ENCODE measurements at regions not wholly inside any gene's neighbourhood (a gene's known extent, or its start where the extent isn't known, plus 50 kb on each side); places are given as distances from the start of the nearest gene placed in this dataset.
A peak's percentile ranks its signal among the peaks of the same experiment; 100 is the strongest.

DNA sequence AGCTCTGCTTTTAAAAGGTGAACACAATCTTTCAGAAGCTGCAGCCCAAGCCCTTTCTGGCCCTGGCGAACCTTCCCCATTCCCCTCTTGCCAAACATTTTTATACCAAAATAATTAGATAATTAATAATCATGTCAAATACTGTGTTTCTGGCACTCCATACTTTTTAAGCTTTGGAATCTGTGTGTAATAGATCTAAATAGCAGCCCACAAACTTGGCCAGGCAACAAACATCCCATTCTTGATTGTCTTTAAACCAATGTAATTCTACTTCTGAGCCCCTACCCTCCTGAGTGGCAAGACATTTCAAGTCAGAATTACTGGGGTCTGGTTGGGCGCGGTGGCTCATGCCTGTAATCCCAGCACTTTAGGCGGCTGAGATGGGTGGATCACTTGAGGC, 137.7 kb downstream of the NAV1 start:
- peak overlapping the region in 1 of 2 donors; percentile 62 for H3K9ac ChIP-seq (ENCODE audit: low read depth in 1 of 2, low read length in 2 of 2)
- no peaks in the 10 kb centered on the region for H3K27me3 ChIP-seq (ENCODE audit: control insufficient read depth in 2 of 2, insufficient read depth in 2 of 2, low read length in 2 of 2)
- H3K9me3 ChIP-seq (ENCODE audit: control insufficient read depth in 2 of 2, low read length in 2 of 2), result no peaks in the 10 kb centered on the region
- H3K4me3 ChIP-seq (ENCODE audit: low read length in 2 of 2), result no peak overlapping the region
- H3K4me1 ChIP-seq (ENCODE audit: control insufficient read depth in 2 of 2, insufficient read depth in 2 of 2, low read length in 2 of 2), result peaks cover 8 to 12% of the 10 kb centered on the region in 2 donors
- H3K27ac ChIP-seq (ENCODE audit: low read depth in 2 of 2, low read length in 2 of 2), result peak overlapping the region; percentile 34 to 68
- no peaks in the 10 kb centered on the region for H3K36me3 ChIP-seq (ENCODE audit: control insufficient read depth in 2 of 2, insufficient read depth in 2 of 2, low read length in 2 of 2)

- H3K27ac ChIP-seq (ENCODE audit: low read depth in 2 of 2, low read length in 2 of 2), result no peak overlapping the region
- H3K9me3 ChIP-seq (ENCODE audit: control insufficient read depth in 2 of 2, low read length in 2 of 2), result no peaks in the 10 kb centered on the region
- H3K27me3 ChIP-seq (ENCODE audit: control insufficient read depth in 2 of 2, insufficient read depth in 2 of 2, low read length in 2 of 2), result no peaks in the 10 kb centered on the region
- H3K9ac ChIP-seq (ENCODE audit: low read depth in 1 of 2, low read length in 2 of 2), result no peak overlapping the region
- H3K36me3 ChIP-seq (ENCODE audit: control insufficient read depth in 2 of 2, insufficient read depth in 2 of 2, low read length in 2 of 2), result no peaks in the 10 kb centered on the region
- H3K4me3 ChIP-seq (ENCODE audit: low read length in 2 of 2), result no peak overlapping the region
- H3K4me1 ChIP-seq (ENCODE audit: control insufficient read depth in 2 of 2, insufficient read depth in 2 of 2, low read length in 2 of 2), result peaks cover 8 to 12% of the 10 kb centered on the region in 2 donors
Observed at GRCh38 chr1:201678264-201679101, 139.6 kb downstream of the NAV1 start.

GRCh38 chr1:201681375-201681774, 142.4 kb downstream of the NAV1 start:
- H3K27ac ChIP-seq (ENCODE audit: low read depth in 2 of 2, low read length in 2 of 2), result no peak overlapping the region
- H3K4me3 ChIP-seq (ENCODE audit: low read length in 2 of 2), result no peak overlapping the region
- no peak overlapping the region for H3K9ac ChIP-seq (ENCODE audit: low read depth in 1 of 2, low read length in 2 of 2)
- H3K4me1 ChIP-seq (ENCODE audit: control insufficient read depth in 2 of 2, insufficient read depth in 2 of 2, low read length in 2 of 2), result peaks cover 3 to 5% of the 10 kb centered on the region in 2 donors
- no peaks in the 10 kb centered on the region for H3K27me3 ChIP-seq (ENCODE audit: control insufficient read depth in 2 of 2, insufficient read depth in 2 of 2, low read length in 2 of 2)
- no peaks in the 10 kb centered on the region for H3K9me3 ChIP-seq (ENCODE audit: control insufficient read depth in 2 of 2, low read length in 2 of 2)
- H3K36me3 ChIP-seq (ENCODE audit: control insufficient read depth in 2 of 2, insufficient read depth in 2 of 2, low read length in 2 of 2), result no peaks in the 10 kb centered on the region

- Histone ChIP-seq H3K4me1 (ENCODE audit: control insufficient read depth in 2 of 2, insufficient read depth in 2 of 2, low read length in 2 of 2) (peaks cover 11% of the 10 kb centered on the region in 2 donors), H3K27me3 (ENCODE audit: control insufficient read depth in 2 of 2, insufficient read depth in 2 of 2, low read length in 2 of 2) (no peaks in the 10 kb centered on the region), H3K36me3 (ENCODE audit: control insufficient read depth in 2 of 2, insufficient read depth in 2 of 2, low read length in 2 of 2) (no peaks in the 10 kb centered on the region), H3K9me3 (ENCODE audit: control insufficient read depth in 2 of 2, low read length in 2 of 2) (no peaks in the 10 kb centered on the region), H3K4me3 (ENCODE audit: low read length in 2 of 2) (no peak overlapping the region), H3K9ac (ENCODE audit: low read depth in 1 of 2, low read length in 2 of 2) (no peak overlapping the region), H3K27ac (ENCODE audit: low read depth in 2 of 2, low read length in 2 of 2) (no peak overlapping the region)
Observed at GRCh38 chr1:201682964-201683363, 144.0 kb downstream of the NAV1 start.

GRCh38 chr1:201683397-201683796, 144.5 kb downstream of the NAV1 start:
- H3K27ac ChIP-seq (ENCODE audit: low read depth in 2 of 2, low read length in 2 of 2), result no peak overlapping the region
- H3K9me3 ChIP-seq (ENCODE audit: control insufficient read depth in 2 of 2, low read length in 2 of 2), result no peaks in the 10 kb centered on the region
- no peak overlapping the region for H3K9ac ChIP-seq (ENCODE audit: low read depth in 1 of 2, low read length in 2 of 2)
- no peaks in the 10 kb centered on the region for H3K36me3 ChIP-seq (ENCODE audit: control insufficient read depth in 2 of 2, insufficient read depth in 2 of 2, low read length in 2 of 2)
- no peak overlapping the region for H3K4me3 ChIP-seq (ENCODE audit: low read length in 2 of 2)
- H3K4me1 ChIP-seq (ENCODE audit: control insufficient read depth in 2 of 2, insufficient read depth in 2 of 2, low read length in 2 of 2), result peaks cover 11% of the 10 kb centered on the region in 2 donors
- H3K27me3 ChIP-seq (ENCODE audit: control insufficient read depth in 2 of 2, insufficient read depth in 2 of 2, low read length in 2 of 2), result no peaks in the 10 kb centered on the region

- Histone ChIP-seq H3K4me3 (ENCODE audit: low read length in 2 of 2) (no peak overlapping the region), H3K4me1 (ENCODE audit: control insufficient read depth in 2 of 2, insufficient read depth in 2 of 2, low read length in 2 of 2) (peaks cover 11% of the 10 kb centered on the region in 2 donors), H3K27ac (ENCODE audit: low read depth in 2 of 2, low read length in 2 of 2) (no peak overlapping the region), H3K9me3 (ENCODE audit: control insufficient read depth in 2 of 2, low read length in 2 of 2) (no peaks in the 10 kb centered on the region), H3K36me3 (ENCODE audit: control insufficient read depth in 2 of 2, insufficient read depth in 2 of 2, low read length in 2 of 2) (no peaks in the 10 kb centered on the region), H3K9ac (ENCODE audit: low read depth in 1 of 2, low read length in 2 of 2) (no peak overlapping the region), H3K27me3 (ENCODE audit: control insufficient read depth in 2 of 2, insufficient read depth in 2 of 2, low read length in 2 of 2) (no peaks in the 10 kb centered on the region)
Observed at GRCh38 chr1:201685485-201685884, 143.5 kb upstream of the IPO9 start.

- Histone ChIP-seq H3K36me3 (ENCODE audit: control insufficient read depth in 2 of 2, insufficient read depth in 2 of 2, low read length in 2 of 2) (no peaks in the 10 kb centered on the region), H3K9ac (ENCODE audit: low read depth in 1 of 2, low read length in 2 of 2) (no peak overlapping the region)
Observed at GRCh38 chr1:201686714-201687455, 142.1 kb upstream of the IPO9 start.

GRCh38 chr1:201688514-201688913, 140.4 kb upstream of the IPO9 start:
- Histone ChIP-seq H3K27me3 (ENCODE audit: control insufficient read depth in 2 of 2, insufficient read depth in 2 of 2, low read length in 2 of 2) (no peaks in the 10 kb centered on the region), H3K9me3 (ENCODE audit: control insufficient read depth in 2 of 2, low read length in 2 of 2) (no peaks in the 10 kb centered on the region), H3K36me3 (ENCODE audit: control insufficient read depth in 2 of 2, insufficient read depth in 2 of 2, low read length in 2 of 2) (no peaks in the 10 kb centered on the region), H3K4me3 (ENCODE audit: low read length in 2 of 2) (no peak overlapping the region), H3K27ac (ENCODE audit: low read depth in 2 of 2, low read length in 2 of 2) (no peak overlapping the region), H3K4me1 (ENCODE audit: control insufficient read depth in 2 of 2, insufficient read depth in 2 of 2, low read length in 2 of 2) (peaks cover 16 to 21% of the 10 kb centered on the region in 2 donors), H3K9ac (ENCODE audit: low read depth in 1 of 2, low read length in 2 of 2) (no peak overlapping the region)

More at GRCh38 chr1:201686714-201687455, 142.1 kb upstream of the IPO9 start:
- H3K4me3 ChIP-seq (ENCODE audit: low read length in 2 of 2), result no peak overlapping the region
- no peaks in the 10 kb centered on the region for H3K27me3 ChIP-seq (ENCODE audit: control insufficient read depth in 2 of 2, insufficient read depth in 2 of 2, low read length in 2 of 2)
- H3K27ac ChIP-seq (ENCODE audit: low read depth in 2 of 2, low read length in 2 of 2), result peak overlapping the region; percentile 28 to 64
- H3K4me1 ChIP-seq (ENCODE audit: control insufficient read depth in 2 of 2, insufficient read depth in 2 of 2, low read length in 2 of 2), result peaks cover 11% of the 10 kb centered on the region in 2 donors
- no peaks in the 10 kb centered on the region for H3K9me3 ChIP-seq (ENCODE audit: control insufficient read depth in 2 of 2, low read length in 2 of 2)

DNA sequence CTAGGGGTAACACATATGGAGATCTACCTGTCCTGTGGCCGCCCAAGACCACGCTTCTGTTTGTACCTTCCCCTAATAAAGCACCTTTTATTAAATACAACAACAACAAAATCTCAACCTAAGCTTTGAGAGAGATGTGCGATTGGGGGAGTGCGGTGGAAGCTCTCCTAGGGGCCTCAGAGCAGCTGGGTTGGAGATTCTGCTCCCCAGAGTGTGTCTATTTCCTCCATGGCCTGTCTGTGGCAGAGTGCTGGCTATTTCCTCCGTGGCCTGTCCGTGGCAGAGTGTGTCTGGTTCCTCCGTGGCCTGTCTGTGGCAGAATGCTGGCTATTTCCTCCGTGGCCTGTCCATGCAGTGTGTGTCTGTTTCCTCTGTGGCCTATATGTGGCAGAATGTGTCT, 139.3 kb upstream of the IPO9 start:
- Histone ChIP-seq H3K27me3 (ENCODE audit: control insufficient read depth in 2 of 2, insufficient read depth in 2 of 2, low read length in 2 of 2) (no peaks in the 10 kb centered on the region), H3K4me3 (ENCODE audit: low read length in 2 of 2) (no peak overlapping the region), H3K9ac (ENCODE audit: low read depth in 1 of 2, low read length in 2 of 2) (no peak overlapping the region), H3K9me3 (ENCODE audit: control insufficient read depth in 2 of 2, low read length in 2 of 2) (no peaks in the 10 kb centered on the region), H3K27ac (ENCODE audit: low read depth in 2 of 2, low read length in 2 of 2) (no peak overlapping the region), H3K36me3 (ENCODE audit: control insufficient read depth in 2 of 2, insufficient read depth in 2 of 2, low read length in 2 of 2) (no peaks in the 10 kb centered on the region), H3K4me1 (ENCODE audit: control insufficient read depth in 2 of 2, insufficient read depth in 2 of 2, low read length in 2 of 2) (peaks cover 18 to 23% of the 10 kb centered on the region in 2 donors)

DNA sequence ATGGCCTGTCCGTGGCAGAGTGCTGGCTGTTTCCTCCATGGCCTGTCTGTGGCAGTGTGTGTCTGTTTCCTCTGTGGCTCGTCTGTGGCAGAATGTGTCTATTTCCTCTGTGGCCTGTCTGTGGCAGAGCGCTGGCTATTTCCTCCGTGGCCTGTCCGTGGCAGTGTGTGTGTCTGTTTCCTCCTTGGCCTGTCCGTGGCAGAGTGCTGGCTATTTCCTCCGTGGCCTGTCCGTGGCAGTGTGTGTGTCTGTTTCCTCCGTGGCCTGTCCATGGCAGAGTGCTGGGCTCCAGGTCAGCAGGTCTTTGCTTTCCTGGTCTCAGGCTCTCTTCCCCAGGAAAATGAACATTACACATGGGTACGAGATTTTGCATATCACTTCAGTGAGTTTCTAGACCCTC, 138.4 kb upstream of the IPO9 start:
- Histone ChIP-seq H3K9me3 (ENCODE audit: control insufficient read depth in 2 of 2, low read length in 2 of 2) (no peaks in the 10 kb centered on the region), H3K27ac (ENCODE audit: low read depth in 2 of 2, low read length in 2 of 2) (no peak overlapping the region), H3K4me3 (ENCODE audit: low read length in 2 of 2) (no peak overlapping the region), H3K4me1 (ENCODE audit: control insufficient read depth in 2 of 2, insufficient read depth in 2 of 2, low read length in 2 of 2) (peaks cover 23 to 24% of the 10 kb centered on the region in 2 donors), H3K36me3 (ENCODE audit: control insufficient read depth in 2 of 2, insufficient read depth in 2 of 2, low read length in 2 of 2) (no peaks in the 10 kb centered on the region), H3K9ac (ENCODE audit: low read depth in 1 of 2, low read length in 2 of 2) (no peak overlapping the region), H3K27me3 (ENCODE audit: control insufficient read depth in 2 of 2, insufficient read depth in 2 of 2, low read length in 2 of 2) (no peaks in the 10 kb centered on the region)

Data from mucosa of rectum (tissue), 2 donors.